Esophagus muscularis mucosa (tissue), 3 donors: ENCODE measurements at regions not wholly inside any gene's neighbourhood (a gene's known extent, or its start where the extent isn't known, plus 50 kb on each side); places are given as distances from the start of the nearest gene placed in this dataset.

Experiments used
- CTCF ChIP-seq, 3 experiments: fragments of 200-600 bp in 2 of 3; fragments of 450-650 bp in 1 of 3; sonication (generic) in 2 of 3; IDR thresholded peaks; one replicate each; pipeline ENCODE4 v1.5.1; 2017 to 2019; ENCODE audit warnings: antibody characterized with exemption in 3 of 3, mild to moderate bottlenecking in 2 of 3, moderate library complexity in 1 of 3
- EP300 ChIP-seq: sonication (generic); formaldehyde crosslinking; IDR thresholded peaks from one replicate; pipeline ENCODE4 v1.6.1; 2017; ENCODE audit warnings: antibody characterized with exemption

GRCh38 chr17:79552405-79552804, 58.4 kb downstream of the RBFOX3 start:
- no peak for TF ChIP-seq CTCF (IDR thresholded peaks at IDR 0.05)
- no peak for TF ChIP-seq EP300
